ENCODE measurements at regions not wholly inside any gene's neighbourhood (a gene's known extent, or its start where the extent isn't known, plus 50 kb on each side); places are given as distances from the start of the nearest gene placed in this dataset.
"Not testable (repeated sequence)": the region's sequence is repeated elsewhere in the genome, so short reads cannot be mapped to it uniquely, and the experiment has no call there.

DNA sequence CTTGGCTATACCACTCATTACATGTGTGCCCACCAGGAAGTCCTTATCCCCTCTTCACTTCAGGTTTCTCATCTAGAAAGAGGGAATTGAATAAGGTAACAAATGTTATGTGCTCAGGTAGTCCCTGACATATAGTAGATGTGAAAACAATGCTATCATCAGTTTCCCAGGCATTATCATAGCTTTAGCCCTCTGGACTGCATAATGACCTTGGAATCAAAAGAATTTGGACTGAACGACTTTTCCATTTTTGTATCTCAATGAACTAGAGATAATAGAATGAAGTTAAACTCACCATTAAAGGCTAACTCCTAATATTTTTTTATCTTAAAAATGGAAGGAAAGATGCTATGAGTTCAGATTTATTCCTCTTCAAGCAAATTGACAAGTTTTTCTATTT is 304.1 kb upstream of the USP24 start:
- no peak overlapping the region for H3K27ac Mint-ChIP-seq
- H3K4me1 Mint-ChIP-seq: peaks cover 11% of the 10 kb centered on the region

DNA sequence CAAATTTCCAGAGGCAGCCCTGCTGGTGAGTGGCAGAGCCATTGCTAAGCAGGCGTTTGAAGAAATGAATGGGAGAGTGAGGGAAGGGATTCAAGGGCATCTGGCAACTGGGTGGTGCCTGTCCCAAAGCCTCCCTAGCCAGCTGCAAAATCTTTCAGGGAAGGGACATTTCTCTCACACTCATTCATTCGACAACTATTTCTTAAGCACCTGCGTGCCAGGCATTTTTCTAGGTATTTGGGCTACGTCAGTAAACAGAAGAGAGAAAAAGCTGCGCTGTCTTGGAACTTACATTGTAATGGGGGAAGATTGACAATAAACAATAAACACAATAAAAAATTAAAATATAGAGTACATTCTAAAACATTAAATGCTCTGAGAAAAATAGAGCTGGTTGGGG is 301.9 kb upstream of the USP24 start:
- Histone ChIP-seq H3K27me3 (no peaks in the 10 kb centered on the region), H4K20me1 (ENCODE audit: low read depth) (no peaks in the 10 kb centered on the region), H3K4me2 (no peak overlapping the region), H3K79me2 (ENCODE audit: low read depth) (no peaks in the 10 kb centered on the region), H3F3A (ENCODE audit: low read depth) (no peaks in the 10 kb centered on the region), H3K27ac (no peak overlapping the region), H2AFZ (replicated peaks) (no peak overlapping the region), H3K4me1 (no peaks in the 10 kb centered on the region), H3K9me3 (ENCODE audit: low read depth) (no peaks in the 10 kb centered on the region), H3K4me3 (no peak overlapping the region), H3K9ac (no peak overlapping the region), H3K36me3 (no peaks in the 10 kb centered on the region)
- Mint-ChIP-seq H3K9me3 (no peaks in the 10 kb centered on the region), H3K27ac (no peak overlapping the region), H3K27me3 (ENCODE audit: insufficient read depth, low read depth) (peaks cover 3% of the 10 kb centered on the region), H3K4me1 (peaks cover 12% of the 10 kb centered on the region), H3K36me3 (no peaks in the 10 kb centered on the region), H3K4me3 (no peak overlapping the region)
- no peak for DNase-seq (ENCODE audit: low spot score)
- TF ChIP-seq EZH2phosphoT487 (IDR thresholded peaks at IDR 0.05) (no peak), EZH2 (IDR thresholded peaks at IDR 0.05) (no peak)
- TF ChIP-seq, protein P1, sequence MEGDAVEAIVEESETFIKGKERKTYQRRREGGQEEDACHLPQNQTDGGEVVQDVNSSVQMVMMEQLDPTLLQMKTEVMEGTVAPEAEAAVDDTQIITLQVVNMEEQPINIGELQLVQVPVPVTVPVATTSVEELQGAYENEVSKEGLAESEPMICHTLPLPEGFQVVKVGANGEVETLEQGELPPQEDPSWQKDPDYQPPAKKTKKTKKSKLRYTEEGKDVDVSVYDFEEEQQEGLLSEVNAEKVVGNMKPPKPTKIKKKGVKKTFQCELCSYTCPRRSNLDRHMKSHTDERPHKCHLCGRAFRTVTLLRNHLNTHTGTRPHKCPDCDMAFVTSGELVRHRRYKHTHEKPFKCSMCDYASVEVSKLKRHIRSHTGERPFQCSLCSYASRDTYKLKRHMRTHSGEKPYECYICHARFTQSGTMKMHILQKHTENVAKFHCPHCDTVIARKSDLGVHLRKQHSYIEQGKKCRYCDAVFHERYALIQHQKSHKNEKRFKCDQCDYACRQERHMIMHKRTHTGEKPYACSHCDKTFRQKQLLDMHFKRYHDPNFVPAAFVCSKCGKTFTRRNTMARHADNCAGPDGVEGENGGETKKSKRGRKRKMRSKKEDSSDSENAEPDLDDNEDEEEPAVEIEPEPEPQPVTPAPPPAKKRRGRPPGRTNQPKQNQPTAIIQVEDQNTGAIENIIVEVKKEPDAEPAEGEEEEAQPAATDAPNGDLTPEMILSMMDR (IDR thresholded peaks at IDR 0.05): no peak

More for the DNA sequence above, 304.1 kb upstream of the USP24 start:
- TF ChIP-seq EZH2 (IDR thresholded peaks at IDR 0.05): no peak
- TF ChIP-seq, protein P1 (IDR thresholded peaks at IDR 0.05): no peak
- TF ChIP-seq EZH2phosphoT487 (IDR thresholded peaks at IDR 0.05): no peak
- Histone ChIP-seq H3K27me3 (no peaks in the 10 kb centered on the region), H3F3A (ENCODE audit: low read depth) (no peaks in the 10 kb centered on the region), H3K9ac (no peak overlapping the region), H3K79me2 (ENCODE audit: low read depth) (no peaks in the 10 kb centered on the region), H3K4me1 (no peaks in the 10 kb centered on the region), H3K36me3 (no peaks in the 10 kb centered on the region), H4K20me1 (ENCODE audit: low read depth) (no peaks in the 10 kb centered on the region), H2AFZ (replicated peaks) (no peak overlapping the region), H3K4me3 (no peak overlapping the region), H3K27ac (no peak overlapping the region), H3K4me2 (no peak overlapping the region), H3K9me3 (ENCODE audit: low read depth) (no peaks in the 10 kb centered on the region)
- H3K27me3 Mint-ChIP-seq (ENCODE audit: insufficient read depth, low read depth): peaks cover 6% of the 10 kb centered on the region
- DNase-seq (ENCODE audit: low spot score): no peak
- no peak overlapping the region for H3K4me3 Mint-ChIP-seq
- no peaks in the 10 kb centered on the region for H3K36me3 Mint-ChIP-seq
- H3K9me3 Mint-ChIP-seq: no peaks in the 10 kb centered on the region

DNA sequence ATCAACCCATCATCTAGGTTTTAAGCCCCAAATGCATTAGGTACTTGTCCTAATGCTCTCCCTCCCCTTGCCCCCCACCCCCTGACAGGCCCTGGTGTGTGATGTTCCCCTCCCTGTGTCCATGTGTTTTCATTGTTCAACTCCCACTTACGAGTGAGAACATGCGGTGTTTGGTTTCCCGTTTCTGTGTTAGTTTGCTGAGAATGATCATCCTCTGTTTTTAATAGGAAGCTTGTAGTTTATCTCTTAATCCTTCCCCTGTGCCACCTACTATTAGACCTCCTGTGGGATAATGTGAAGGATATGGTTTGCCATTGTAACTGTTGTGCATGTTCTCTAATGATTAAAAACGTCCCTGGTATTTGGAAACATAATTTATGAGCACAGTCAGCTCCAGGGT is 299.4 kb upstream of the USP24 start:
- not testable (repeated sequence) for H4K20me1 ChIP-seq (ENCODE audit: low read depth); H3K9me3 ChIP-seq (ENCODE audit: low read depth); H3K27ac Mint-ChIP-seq; H3K27me3 ChIP-seq; DNase-seq (ENCODE audit: low spot score); H3K9ac ChIP-seq; H3K4me3 Mint-ChIP-seq; H3K27me3 Mint-ChIP-seq (ENCODE audit: insufficient read depth, low read depth); H3K79me2 ChIP-seq (ENCODE audit: low read depth); H3K36me3 Mint-ChIP-seq; H3F3A ChIP-seq (ENCODE audit: low read depth); H3K36me3 ChIP-seq; H3K4me1 ChIP-seq; H3K4me3 ChIP-seq; H3K9me3 Mint-ChIP-seq; H2AFZ ChIP-seq (replicated peaks); H3K4me2 ChIP-seq; H3K27ac ChIP-seq
- peaks cover 12% of the 10 kb centered on the region for H3K4me1 Mint-ChIP-seq

DNA sequence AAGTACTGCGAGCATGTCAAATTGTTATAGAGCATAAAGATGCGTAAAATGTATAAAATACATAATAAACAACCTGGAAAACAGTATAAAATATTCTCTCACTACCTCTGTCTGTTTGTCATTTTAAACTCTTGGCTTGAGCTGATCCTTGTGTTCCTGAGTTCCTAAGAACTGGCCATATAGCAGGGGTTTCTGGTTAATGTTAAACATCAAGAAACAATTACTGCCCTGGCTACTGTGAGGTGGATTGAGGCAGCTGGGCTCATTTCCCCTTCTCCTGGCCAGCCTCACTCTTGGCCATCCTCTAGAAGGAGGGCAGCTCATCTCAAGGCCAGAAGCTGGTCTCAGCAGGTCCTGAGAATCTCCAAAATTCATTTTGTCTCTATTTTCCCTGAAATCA is 297.3 kb upstream of the USP24 start:
- H3K4me3 ChIP-seq: no peak overlapping the region
- TF ChIP-seq EZH2phosphoT487 (IDR thresholded peaks at IDR 0.05): no peak
- TF ChIP-seq, protein P1 (IDR thresholded peaks at IDR 0.05): no peak
- no peak for TF ChIP-seq EZH2 (IDR thresholded peaks at IDR 0.05)
- no peaks in the 10 kb centered on the region for H3K36me3 ChIP-seq
- no peaks in the 10 kb centered on the region for H3K79me2 ChIP-seq (ENCODE audit: low read depth)
- Mint-ChIP-seq H3K27me3 (ENCODE audit: insufficient read depth, low read depth) (peaks cover 3% of the 10 kb centered on the region), H3K27ac (no peak overlapping the region), H3K4me3 (no peak overlapping the region), H3K4me1 (peaks cover 12% of the 10 kb centered on the region), H3K9me3 (no peaks in the 10 kb centered on the region), H3K36me3 (no peaks in the 10 kb centered on the region)
- H3K4me1 ChIP-seq: no peaks in the 10 kb centered on the region
- no peaks in the 10 kb centered on the region for H3K27me3 ChIP-seq
- H4K20me1 ChIP-seq (ENCODE audit: low read depth): no peaks in the 10 kb centered on the region
- H3K9me3 ChIP-seq (ENCODE audit: low read depth): no peaks in the 10 kb centered on the region
- H2AFZ ChIP-seq (replicated peaks): no peak overlapping the region
- H3K27ac ChIP-seq: no peak overlapping the region
- no peaks in the 10 kb centered on the region for H3F3A ChIP-seq (ENCODE audit: low read depth)
- H3K9ac ChIP-seq: no peak overlapping the region
- DNase-seq (ENCODE audit: low spot score): no peak
- H3K4me2 ChIP-seq: no peak overlapping the region

All from neural progenitor cell (in vitro differentiated cells).